SK-N-SH treated with all-trans-retinoic acid at 6 μM for 48 hours (cell line): ENCODE measurements at regions not wholly inside any gene's neighbourhood (a gene's known extent, or its start where the extent isn't known, plus 50 kb on each side); places are given as distances from the start of the nearest gene placed in this dataset.

Experiments
- ARNTL ChIP-seq: fragments of 450-650 bp; formaldehyde crosslinking; IDR thresholded peaks from 2 replicates; pipeline ENCODE4 v1.5.0; 2020; ENCODE audit warnings: low read depth, mild to moderate bottlenecking, moderate library complexity, borderline replicate concordance
- ESRRG ChIP-seq: fragments of 250-450 bp; sonication (Bioruptor Pico); IDR thresholded peaks from 2 replicates; pipeline ENCODE4 v1.6.1; 2021; ENCODE audit warnings: mild to moderate bottlenecking
- ISL1 ChIP-seq: fragments of 250-450 bp; sonication (Bioruptor Pico); IDR thresholded peaks from 2 replicates; pipeline ENCODE4 v2.1.2; 2022; ENCODE audit warnings: mild to moderate bottlenecking, moderate library complexity
- TOX ChIP-seq: fragments of 250-450 bp; sonication (Bioruptor Pico); IDR thresholded peaks from 2 replicates; pipeline ENCODE4 v1.8.0; 2021; ENCODE audit warnings: mild to moderate bottlenecking, moderate library complexity, borderline replicate concordance
- ZC3H10 ChIP-seq: fragments of 250-450 bp; sonication (Bioruptor Pico); IDR thresholded peaks from 2 replicates; pipeline ENCODE4 v1.5.1; 2021; ENCODE audit warnings: mild to moderate bottlenecking, moderate library complexity
- ZNF565 ChIP-seq: fragments of 450-650 bp; formaldehyde crosslinking; conservative IDR thresholded peaks from 2 replicates; pipeline ENCODE4 v1.5.0; 2020; ENCODE audit warnings: low read depth, mild to moderate bottlenecking, moderate library complexity

DNA sequence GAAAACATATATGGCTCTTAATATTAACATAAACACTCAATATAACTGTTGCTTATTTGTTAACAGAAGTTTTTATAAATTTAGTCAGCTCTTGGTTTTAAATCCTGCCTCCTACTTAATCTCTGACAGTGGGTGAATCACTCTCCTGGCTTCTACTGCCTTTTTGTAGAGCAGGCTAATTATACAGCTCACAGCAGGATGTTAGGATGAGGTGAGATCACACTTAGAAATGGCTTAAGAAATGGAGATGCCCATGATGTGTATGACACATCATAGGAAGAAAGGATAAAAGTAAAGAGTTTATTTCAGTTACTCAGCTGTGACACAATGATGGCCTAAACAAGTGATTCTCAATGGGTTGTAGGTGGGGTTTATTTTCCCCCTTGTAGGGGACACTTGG lies 345.6 kb downstream of the SPRY2 start:
- TF ChIP-seq TOX (CRISPR knock-in tag) (no peak), ZC3H10 (CRISPR knock-in tag) (no peak), ESRRG (CRISPR knock-in tag) (no peak), ZNF565 (CRISPR knock-in tag) (no peak), ISL1 (no peak), ARNTL (CRISPR knock-in tag) (no peak)
